LNCAP (cell line): ENCODE measurements at regions not wholly inside any gene's neighbourhood (a gene's known extent, or its start where the extent isn't known, plus 50 kb on each side); places are given as distances from the start of the nearest gene placed in this dataset.

Source experiments
- CTCF ChIP-seq: fragments of 450-650 bp; IDR thresholded peaks from 2 replicates; pipeline ENCODE4 v1.5.1; 2017; ENCODE audit warnings: mild to moderate bottlenecking

GRCh38 chr3:168659015-168659414 is 563.3 kb upstream of the GOLIM4 start:
- TF ChIP-seq CTCF = no peak

- TF ChIP-seq CTCF = no peak
These were observed 559.9 kb upstream of the GOLIM4 start for GRCh38 chr3:168655611-168656010.

DNA sequence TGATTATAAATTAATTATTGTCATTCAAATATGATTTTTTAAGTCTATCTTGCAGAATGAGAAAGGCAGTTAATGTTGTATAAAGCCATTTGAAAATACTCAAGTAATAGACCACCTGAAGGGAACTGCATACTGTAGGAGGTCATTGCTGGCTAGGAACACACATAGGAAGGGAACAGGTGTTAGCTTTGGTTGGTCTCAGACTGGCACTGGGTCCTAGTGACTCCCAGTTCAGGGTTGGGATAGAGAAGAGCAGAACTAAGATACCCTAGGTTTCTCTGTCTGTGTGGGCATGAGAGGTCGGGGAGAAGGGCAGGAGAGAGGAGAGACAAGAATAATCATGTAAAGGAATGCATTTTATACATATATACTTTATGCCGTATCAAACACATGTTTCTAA is 559.0 kb upstream of the GOLIM4 start:
- TF ChIP-seq CTCF = no peak

DNA sequence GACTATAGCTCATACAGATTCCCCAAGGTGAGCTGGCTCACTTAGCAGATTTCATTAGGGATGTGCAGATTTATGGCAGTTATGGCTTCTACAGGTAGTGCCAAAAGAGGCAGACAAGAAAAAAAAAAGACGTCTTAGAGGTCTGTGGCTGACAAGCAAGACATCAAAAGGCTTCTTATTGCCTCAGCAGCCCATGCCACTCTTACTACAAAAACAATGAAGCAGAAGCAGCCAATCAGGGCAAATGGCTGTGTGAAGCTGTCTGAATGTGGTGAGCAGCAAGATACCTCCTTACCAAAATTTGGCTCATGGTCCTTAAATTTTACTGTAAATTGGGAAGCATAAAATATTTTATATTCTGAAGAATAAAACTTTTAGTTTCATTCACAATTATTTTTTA is 557.5 kb upstream of the GOLIM4 start:
- no peak for TF ChIP-seq CTCF

- no peak for TF ChIP-seq CTCF
These were observed 552.6 kb upstream of the GOLIM4 start for GRCh38 chr3:168648321-168648720.

DNA sequence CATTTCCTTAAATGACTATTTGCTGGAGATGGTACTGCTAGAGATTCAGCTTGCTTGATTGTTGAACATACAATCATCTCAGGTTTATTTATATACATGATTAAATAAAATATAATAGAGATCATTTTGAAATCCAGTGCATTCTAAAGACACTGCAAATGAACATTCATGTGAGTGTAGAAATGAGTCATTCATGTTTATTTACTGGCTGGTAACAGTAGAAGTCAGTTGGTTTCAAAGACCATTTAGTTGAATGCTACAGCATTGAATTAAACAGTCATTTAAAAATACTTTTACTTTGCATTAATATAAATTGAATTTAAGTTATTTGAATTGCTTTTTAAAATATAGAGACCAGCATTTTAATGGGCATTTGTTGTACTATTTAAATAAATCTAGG is 551.9 kb upstream of the GOLIM4 start:
- no peak for TF ChIP-seq CTCF

GRCh38 chr3:168645180-168645579 is 549.5 kb upstream of the GOLIM4 start:
- no peak for TF ChIP-seq CTCF

DNA sequence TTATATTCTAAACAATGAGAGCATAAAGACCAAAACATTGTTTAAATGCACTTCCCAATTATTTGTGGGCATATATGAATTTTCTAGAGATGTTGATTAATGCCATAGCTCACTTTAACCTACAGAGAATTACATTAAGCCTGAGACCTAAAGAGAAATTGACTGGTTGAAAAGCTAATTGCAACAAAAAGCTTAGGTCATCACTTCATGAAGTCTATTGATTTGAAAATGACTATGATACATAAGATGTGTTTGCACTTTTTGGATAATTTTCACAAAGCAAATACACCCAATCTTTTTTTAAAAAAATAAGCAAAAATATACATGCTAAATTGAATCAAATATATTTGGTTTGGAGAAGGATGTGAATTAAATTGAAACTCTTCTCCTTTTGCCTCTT is 532.8 kb upstream of the GOLIM4 start:
- TF ChIP-seq CTCF = no peak
